CD14-positive monocyte (primary cell): ENCODE measurements at regions not wholly inside any gene's neighbourhood (a gene's known extent, or its start where the extent isn't known, plus 50 kb on each side); places are given as distances from the start of the nearest gene placed in this dataset.

Source experiments
- DNase-seq, 3 donors: peaks; one replicate each; pipeline ENCODE4 v3.0.0-alpha.2; 2011 to 2022
- H2AFZ ChIP-seq: 2 replicates; pipeline ENCODE4 v1.6.0; 2012; ENCODE audit warnings: mild to moderate bottlenecking, low read depth, low read length, inconsistent platforms; ENCODE audit not compliant: insufficient read depth, poor library complexity, severe bottlenecking
- H3K27ac ChIP-seq, 2 donors: 1 replicate in 1 of 2; 2 replicates in 1 of 2; pipeline ENCODE4 v1.5.1; 2012 to 2013; ENCODE audit warnings: low read length in 2 of 2, control low read depth in 1 of 2, inconsistent platforms in 1 of 2, low read depth in 1 of 2, mild to moderate bottlenecking in 1 of 2
- H3K27me3 ChIP-seq, 2 donors: one replicate each; pipeline versions ENCODE4 v1.6.0 to v1.6.1; 2011 to 2013; ENCODE audit warnings: low read length in 2 of 2; ENCODE audit not compliant: control insufficient read depth in 2 of 2, insufficient read depth in 2 of 2
- H3K36me3 ChIP-seq, 2 donors: replicated peaks in 1 of 2; 1 replicate in 1 of 2; 2 replicates in 1 of 2; pipeline versions ENCODE4 v1.5.1 to v1.6.1; 2012 to 2013; ENCODE audit warnings: low read length in 2 of 2, control low read depth in 1 of 2, inconsistent platforms in 1 of 2, mild to moderate bottlenecking in 1 of 2; ENCODE audit not compliant: insufficient read depth in 2 of 2, control insufficient read depth in 1 of 2
- H3K4me1 ChIP-seq, 2 donors: 1 replicate in 1 of 2; 2 replicates in 1 of 2; pipeline versions ENCODE4 v1.5.1 to v1.6.1; 2012 to 2013; ENCODE audit warnings: low read length in 2 of 2, control low read depth in 1 of 2, inconsistent platforms in 1 of 2, mild to moderate bottlenecking in 1 of 2, moderate library complexity in 1 of 2; ENCODE audit not compliant: insufficient read depth in 2 of 2, control insufficient read depth in 1 of 2
- H3K4me2 ChIP-seq: replicated peaks from 2 replicates; pipeline ENCODE3; 2012; ENCODE audit warnings: low read length, moderate library complexity, mild to moderate bottlenecking; ENCODE audit not compliant: poor library complexity, severe bottlenecking; ENCODE audit errors: extremely low read depth
- H3K4me3 ChIP-seq, 3 experiments: fragments of 200-600 bp in 1 of 3; sonication (generic) in 1 of 3; replicated peaks in 1 of 3; 1 replicate in 2 of 3; 2 replicates in 1 of 3; pipeline ENCODE4 v1.5.1; 2011 to 2013; ENCODE audit warnings: low read length in 3 of 3, mild to moderate bottlenecking in 3 of 3, control low read depth in 2 of 3, low read depth in 2 of 3, inconsistent platforms in 1 of 3, moderate library complexity in 1 of 3
- H3K79me2 ChIP-seq: 2 replicates; pipeline ENCODE4 v1.6.0; 2012; ENCODE audit warnings: mild to moderate bottlenecking, control low read depth, inconsistent platforms, low read length, moderate library complexity; ENCODE audit not compliant: insufficient read depth
- H3K9ac ChIP-seq: 2 replicates; pipeline ENCODE4 v1.6.0; 2017; ENCODE audit warnings: low read length, mild to moderate bottlenecking; ENCODE audit not compliant: insufficient read depth, poor library complexity, severe bottlenecking
- H3K9me3 ChIP-seq, 2 donors: replicated peaks in 1 of 2; 1 replicate in 1 of 2; 2 replicates in 1 of 2; pipeline versions ENCODE4 v1.5.1 to v1.6.1; 2012 to 2013; ENCODE audit warnings: low read length in 2 of 2, control low read depth in 1 of 2; ENCODE audit not compliant: control insufficient read depth in 1 of 2, insufficient read depth in 1 of 2
- H4K20me1 ChIP-seq: 2 replicates; pipeline ENCODE4 v1.6.0; 2012; ENCODE audit warnings: mild to moderate bottlenecking, low read length, control low read depth, moderate library complexity; ENCODE audit not compliant: insufficient read depth
- H3K27ac Mint-ChIP-seq, 7 donors: one replicate each; pipeline ENCODE4 v1.8.0; 2020; ENCODE audit warnings: mild to moderate bottlenecking in 7 of 7, mixed read lengths in 7 of 7, moderate library complexity in 6 of 7, inconsistent platforms in 2 of 7
- H3K27me3 Mint-ChIP-seq, 3 donors: one replicate each; pipeline ENCODE4 v1.8.0; 2021 to 2022; ENCODE audit warnings: low read depth in 3 of 3, mild to moderate bottlenecking in 3 of 3, mixed read lengths in 3 of 3, moderate library complexity in 3 of 3, inconsistent platforms in 1 of 3
- H3K36me3 Mint-ChIP-seq, 2 donors: one replicate each; pipeline ENCODE4 v1.8.0; 2020; ENCODE audit warnings: mixed read lengths in 2 of 2, inconsistent platforms in 1 of 2, mild to moderate bottlenecking in 1 of 2
- H3K4me1 Mint-ChIP-seq: one replicate; pipeline ENCODE4 v1.8.0; 2020; ENCODE audit warnings: mild to moderate bottlenecking, mixed read lengths
- H3K4me3 Mint-ChIP-seq, 2 donors: one replicate each; pipeline ENCODE4 v1.8.0; 2020; ENCODE audit warnings: mild to moderate bottlenecking in 2 of 2, mixed read lengths in 2 of 2, moderate library complexity in 1 of 2
- H3K9me3 Mint-ChIP-seq, 7 donors: one replicate each; pipeline ENCODE4 v1.8.0; 2020 to 2022; ENCODE audit warnings: mixed read lengths in 7 of 7, mild to moderate bottlenecking in 6 of 7, moderate library complexity in 6 of 7, inconsistent platforms in 2 of 7
- WGBS: methylation state at CpG from one replicate; pipeline ENCODE4 v1.1.5; 2013; ENCODE audit warnings: missing lambda C conversion rate; ENCODE audit not compliant: insufficient coverage; 5-methylcytosine and 5-hydroxymethylcytosine counted together
- intact Hi-C, 2 donors: fragments of 100-400 bp; cut with micrococcal nuclease; formaldehyde crosslinking; loops; one replicate each; pipeline versions ENCODE4 v1.15.0 to v1.15.1; 2023
- TF ChIP-seq, protein P1 (sequence below): fragments of 200-600 bp; IDR thresholded peaks from one replicate; pipeline ENCODE4 v1.8.0; 2022; ENCODE audit warnings: antibody characterized with exemption, mild to moderate bottlenecking

GRCh38 chr6:109237986-109238329 lies 142.7 kb downstream of the CEP57L1 start:
- Mint-ChIP-seq H3K4me3 (peak overlapping the region in 1 of 2 donors; percentile 79), H3K27me3 (peaks cover 0 to 2% (median 0%) of the 10 kb centered on the region in 3 donors), H3K36me3 (peaks cover 4% of the 10 kb centered on the region in 2 donors), H3K27ac (peak overlapping the region; percentile 96 to 99 (median 99)), H3K4me1 (peaks cover 67% of the 10 kb centered on the region), H3K9me3 (peaks cover 0 to 5% (median 0%) of the 10 kb centered on the region in 7 donors)
- Histone ChIP-seq H4K20me1 (no peaks in the 10 kb centered on the region), H3K9ac (peak overlapping the region; percentile 71), H2AFZ (no peak overlapping the region), H3K36me3 (no peaks in the 10 kb centered on the region), H3K4me2 (peak overlapping the region; percentile 64), H3K27me3 (no peaks in the 10 kb centered on the region), H3K4me1 (peaks cover 72 to 81% of the 10 kb centered on the region in 2 donors), H3K4me3 (peak overlapping the region in 1 of 3 experiments; percentile 56), H3K9me3 (no peaks in the 10 kb centered on the region), H3K27ac (peak overlapping the region; percentile 92 to 96), H3K79me2 (no peaks in the 10 kb centered on the region)
- DNase-seq: no peak
- 60% methylated on average over 5 of the region's 11 CpGs for WGBS
- intact Hi-C loops: loop anchor here in 1 of 2 donors (5.0 kb wide), 1 partner anchor 64 kb away; no protein-coding TSS in a partner anchor
- TF ChIP-seq, protein P1, sequence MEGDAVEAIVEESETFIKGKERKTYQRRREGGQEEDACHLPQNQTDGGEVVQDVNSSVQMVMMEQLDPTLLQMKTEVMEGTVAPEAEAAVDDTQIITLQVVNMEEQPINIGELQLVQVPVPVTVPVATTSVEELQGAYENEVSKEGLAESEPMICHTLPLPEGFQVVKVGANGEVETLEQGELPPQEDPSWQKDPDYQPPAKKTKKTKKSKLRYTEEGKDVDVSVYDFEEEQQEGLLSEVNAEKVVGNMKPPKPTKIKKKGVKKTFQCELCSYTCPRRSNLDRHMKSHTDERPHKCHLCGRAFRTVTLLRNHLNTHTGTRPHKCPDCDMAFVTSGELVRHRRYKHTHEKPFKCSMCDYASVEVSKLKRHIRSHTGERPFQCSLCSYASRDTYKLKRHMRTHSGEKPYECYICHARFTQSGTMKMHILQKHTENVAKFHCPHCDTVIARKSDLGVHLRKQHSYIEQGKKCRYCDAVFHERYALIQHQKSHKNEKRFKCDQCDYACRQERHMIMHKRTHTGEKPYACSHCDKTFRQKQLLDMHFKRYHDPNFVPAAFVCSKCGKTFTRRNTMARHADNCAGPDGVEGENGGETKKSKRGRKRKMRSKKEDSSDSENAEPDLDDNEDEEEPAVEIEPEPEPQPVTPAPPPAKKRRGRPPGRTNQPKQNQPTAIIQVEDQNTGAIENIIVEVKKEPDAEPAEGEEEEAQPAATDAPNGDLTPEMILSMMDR: no peak

DNA sequence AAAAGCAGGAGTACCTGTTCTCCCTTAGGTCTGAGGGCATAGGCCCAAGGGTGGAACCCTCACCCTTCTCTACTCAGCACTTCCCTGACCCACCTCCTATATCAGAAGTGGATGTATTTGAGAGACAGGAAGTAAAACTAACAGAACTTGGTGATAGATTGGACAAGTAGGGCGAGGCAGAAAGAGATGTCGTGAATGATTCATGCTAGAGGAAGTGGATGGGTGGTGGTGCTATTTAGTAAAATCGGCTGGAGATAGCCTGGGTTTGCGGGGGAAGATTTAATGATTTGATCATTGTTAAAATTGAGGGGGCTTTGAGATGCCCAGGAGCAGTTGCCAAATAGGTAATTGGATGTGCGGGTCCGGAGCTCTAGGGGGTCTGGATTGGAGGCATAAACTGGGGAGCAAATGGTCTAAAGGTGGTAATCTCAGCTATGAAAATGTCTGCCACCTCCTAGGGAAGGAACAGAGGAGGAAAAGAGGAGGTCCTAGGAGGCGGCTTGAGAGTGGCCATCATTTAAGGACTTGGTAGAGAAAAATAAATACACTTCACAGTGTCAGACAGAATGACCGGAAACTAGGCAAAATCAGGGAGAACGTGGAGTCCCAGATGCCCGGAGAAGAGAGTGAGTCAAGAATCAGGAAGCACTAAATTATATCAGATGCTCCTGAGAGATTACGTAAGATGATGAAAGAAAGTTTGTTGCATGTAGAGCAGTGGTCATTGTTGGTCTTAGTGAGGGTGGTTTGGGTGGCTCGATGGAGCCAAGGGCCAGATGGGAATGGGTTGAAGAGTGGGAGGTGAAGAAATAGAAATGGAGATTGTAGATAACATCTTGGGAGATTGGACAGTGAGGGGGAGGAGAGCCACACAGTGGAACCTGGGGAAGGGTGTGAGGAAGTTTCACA lies 142.0 kb downstream of the CEP57L1 start:
- H3K27me3 Mint-ChIP-seq: peaks cover 0 to 2% (median 0%) of the 10 kb centered on the region in 3 donors
- peak overlapping the region; percentile 96 to 99 (median 99) for H3K27ac Mint-ChIP-seq
- WGBS: under 1% methylated on average over 11 of the region's 12 CpGs
- peak overlapping the region; percentile 71 for H3K9ac ChIP-seq
- no peaks in the 10 kb centered on the region for H3K9me3 ChIP-seq
- H3K4me1 Mint-ChIP-seq: peaks cover 62% of the 10 kb centered on the region
- TF ChIP-seq, protein P1: no peak
- no peaks in the 10 kb centered on the region for H3K36me3 ChIP-seq
- intact Hi-C loops: loop anchor here in 1 of 2 donors (5.0 kb wide), 1 partner anchor 65 kb away; no protein-coding TSS in a partner anchor
- H3K27ac ChIP-seq: peak overlapping the region; percentile 92 to 96
- peak overlapping the region; percentile 8 to 56 (median 55) for H3K4me3 ChIP-seq
- H3K27me3 ChIP-seq: no peaks in the 10 kb centered on the region
- H3K4me3 Mint-ChIP-seq: peak overlapping the region; percentile 62 to 79
- peak; percentile 85 to 94 (median 93) for DNase-seq
- H3K36me3 Mint-ChIP-seq: peaks cover 4% of the 10 kb centered on the region in 2 donors
- peak overlapping the region; percentile 35 for H2AFZ ChIP-seq
- peak overlapping the region; percentile 64 for H3K4me2 ChIP-seq
- peaks cover 66 to 75% of the 10 kb centered on the region in 2 donors for H3K4me1 ChIP-seq
- H3K9me3 Mint-ChIP-seq: peaks cover 0 to 5% (median 0%) of the 10 kb centered on the region in 7 donors
- no peaks in the 10 kb centered on the region for H3K79me2 ChIP-seq
- no peaks in the 10 kb centered on the region for H4K20me1 ChIP-seq
